Superior temporal gyrus (tissue), 1 donor: ENCODE measurements at regions not wholly inside any gene's neighbourhood (a gene's known extent, or its start where the extent isn't known, plus 50 kb on each side); places are given as distances from the start of the nearest gene placed in this dataset.
A peak's percentile ranks its signal among the peaks of the same experiment; 100 is the strongest.
"Not testable (repeated sequence)": the region's sequence is repeated elsewhere in the genome, so short reads cannot be mapped to it uniquely, and the experiment has no call there.

Experiments
- DNase-seq: peaks from one replicate; pipeline ENCODE4 v3.0.0-alpha.2; 2016; ENCODE audit errors: extremely low spot score

GRCh38 chr9:22225856-22226255, 216.8 kb upstream of the CDKN2B start:
- DNase-seq = not testable (repeated sequence)

- DNase-seq = no peak
Observed at GRCh38 chr9:22227986-22228385, 218.6 kb upstream of the DMRTA1 start.

- DNase-seq = no peak
Observed at GRCh38 chr9:22228542-22228941, 218.1 kb upstream of the DMRTA1 start.

GRCh38 chr9:22229069-22229468, 217.6 kb upstream of the DMRTA1 start:
- DNase-seq = no peak

GRCh38 chr9:22231309-22231708, 215.3 kb upstream of the DMRTA1 start:
- not testable (repeated sequence) for DNase-seq

GRCh38 chr9:22232971-22233370, 213.7 kb upstream of the DMRTA1 start:
- DNase-seq = no peak

- no peak for DNase-seq
Observed at GRCh38 chr9:22237497-22238363, 208.9 kb upstream of the DMRTA1 start.

GRCh38 chr9:22238809-22239684, 207.6 kb upstream of the DMRTA1 start:
- DNase-seq = peak; percentile 60

GRCh38 chr9:22240619-22241018, 206.0 kb upstream of the DMRTA1 start:
- DNase-seq = no peak

GRCh38 chr9:22241024-22241423, 205.6 kb upstream of the DMRTA1 start:
- no peak for DNase-seq

GRCh38 chr9:22241611-22242010, 205.0 kb upstream of the DMRTA1 start:
- no peak for DNase-seq

GRCh38 chr9:22244139-22245011, 202.2 kb upstream of the DMRTA1 start:
- peak; percentile 58 for DNase-seq

- DNase-seq = no peak
Observed at GRCh38 chr9:22255337-22255736, 191.3 kb upstream of the DMRTA1 start.

GRCh38 chr9:22256381-22256780, 190.2 kb upstream of the DMRTA1 start:
- DNase-seq = no peak

- no peak for DNase-seq
Observed at GRCh38 chr9:22257026-22257816, 189.4 kb upstream of the DMRTA1 start.

GRCh38 chr9:22265038-22265437, 181.6 kb upstream of the DMRTA1 start:
- no peak for DNase-seq

- no peak for DNase-seq
Observed at GRCh38 chr9:22265534-22265933, 181.1 kb upstream of the DMRTA1 start.

- no peak for DNase-seq
Observed at GRCh38 chr9:22274477-22274876, 172.1 kb upstream of the DMRTA1 start.

- no peak for DNase-seq
Observed at GRCh38 chr9:22278426-22278825, 168.2 kb upstream of the DMRTA1 start.

GRCh38 chr9:22279636-22280035, 167.0 kb upstream of the DMRTA1 start:
- no peak for DNase-seq

GRCh38 chr9:22285066-22285465, 161.6 kb upstream of the DMRTA1 start:
- DNase-seq = no peak
